HCT116 (cell line): ENCODE measurements at regions not wholly inside any gene's neighbourhood (a gene's known extent, or its start where the extent isn't known, plus 50 kb on each side); places are given as distances from the start of the nearest gene placed in this dataset.

Experiments
- EZH2 ChIP-seq: fragments of 200-600 bp; sonication (generic); IDR thresholded peaks from 2 replicates; pipeline ENCODE4 v1.6.1; 2017; ENCODE audit warnings: antibody characterized with exemption, mixed run types
- EZH2phosphoT487 ChIP-seq: fragments of 200-600 bp; IDR thresholded peaks from 2 replicates; pipeline ENCODE4 v1.6.1; 2018; ENCODE audit warnings: antibody characterized with exemption, borderline replicate concordance
- FOSL1 ChIP-seq: IDR thresholded peaks from 2 replicates; pipeline ENCODE4 v1.6.1; 2012; ENCODE audit warnings: low read depth
- POLR2A ChIP-seq: IDR thresholded peaks from 2 replicates; pipeline ENCODE4 v1.7.0; 2011; ENCODE audit warnings: borderline replicate concordance; ENCODE audit not compliant: insufficient read depth, insufficient read length; ENCODE audit errors: extremely low read depth
- RAD21 ChIP-seq: IDR thresholded peaks from 2 replicates; pipeline ENCODE4 v1.6.1; 2012; ENCODE audit warnings: low read depth, mild to moderate bottlenecking
- TF ChIP-seq, protein P1 (sequence below), 3 experiments: fragments of 200-600 bp in 1 of 3; sonication (generic) in 1 of 3; IDR thresholded peaks in 2 of 3; conservative IDR thresholded peaks in 1 of 3; 2 replicates each; pipeline ENCODE4 v1.5.1; 2012 to 2017; ENCODE audit warnings: low read depth in 2 of 3, low read length in 2 of 3, antibody characterized with exemption in 1 of 3, borderline replicate concordance in 1 of 3, control low read depth in 1 of 3, mild to moderate bottlenecking in 1 of 3, mixed read lengths in 1 of 3, mixed run types in 1 of 3, moderate library complexity in 1 of 3; ENCODE audit not compliant: insufficient read depth in 1 of 3

DNA sequence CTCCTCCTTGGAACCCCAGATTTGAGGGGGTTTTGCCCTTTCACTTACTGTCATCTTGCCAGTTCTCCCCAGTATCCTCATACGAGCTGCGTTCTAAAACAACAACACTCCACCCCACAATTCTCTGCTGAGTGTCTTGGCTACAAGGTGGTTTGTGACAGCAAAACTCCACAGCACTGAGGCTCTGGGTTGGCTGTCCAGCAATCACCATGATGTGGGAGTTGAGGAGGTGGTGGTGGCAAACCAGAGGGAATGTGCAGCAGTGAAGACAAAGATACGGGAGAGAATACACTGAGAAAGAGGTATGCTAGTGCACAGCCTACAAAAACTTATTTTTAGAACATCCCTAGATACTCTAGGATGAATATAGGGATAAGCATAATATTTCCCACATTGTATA lies 335.0 kb downstream of the C11orf87 start:
- TF ChIP-seq, protein P1, sequence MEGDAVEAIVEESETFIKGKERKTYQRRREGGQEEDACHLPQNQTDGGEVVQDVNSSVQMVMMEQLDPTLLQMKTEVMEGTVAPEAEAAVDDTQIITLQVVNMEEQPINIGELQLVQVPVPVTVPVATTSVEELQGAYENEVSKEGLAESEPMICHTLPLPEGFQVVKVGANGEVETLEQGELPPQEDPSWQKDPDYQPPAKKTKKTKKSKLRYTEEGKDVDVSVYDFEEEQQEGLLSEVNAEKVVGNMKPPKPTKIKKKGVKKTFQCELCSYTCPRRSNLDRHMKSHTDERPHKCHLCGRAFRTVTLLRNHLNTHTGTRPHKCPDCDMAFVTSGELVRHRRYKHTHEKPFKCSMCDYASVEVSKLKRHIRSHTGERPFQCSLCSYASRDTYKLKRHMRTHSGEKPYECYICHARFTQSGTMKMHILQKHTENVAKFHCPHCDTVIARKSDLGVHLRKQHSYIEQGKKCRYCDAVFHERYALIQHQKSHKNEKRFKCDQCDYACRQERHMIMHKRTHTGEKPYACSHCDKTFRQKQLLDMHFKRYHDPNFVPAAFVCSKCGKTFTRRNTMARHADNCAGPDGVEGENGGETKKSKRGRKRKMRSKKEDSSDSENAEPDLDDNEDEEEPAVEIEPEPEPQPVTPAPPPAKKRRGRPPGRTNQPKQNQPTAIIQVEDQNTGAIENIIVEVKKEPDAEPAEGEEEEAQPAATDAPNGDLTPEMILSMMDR (IDR thresholded peaks at IDR 0.05 in 2 of 3, conservative IDR thresholded peaks at IDR 0.05 in 1 of 3; ENCODE audit: borderline replicate concordance in 1 of 3, insufficient read depth in 1 of 3, low read depth in 2 of 3, low read length in 2 of 3), result no peak
- TF ChIP-seq EZH2 (no peak), POLR2A (no peak), FOSL1 (no peak), RAD21 (no peak), EZH2phosphoT487 (no peak)
